Fibroblast of lung (primary cell): ENCODE measurements at regions not wholly inside any gene's neighbourhood (a gene's known extent, or its start where the extent isn't known, plus 50 kb on each side); places are given as distances from the start of the nearest gene placed in this dataset.

Source experiments
- CTCF ChIP-seq, 2 donors: IDR thresholded peaks in 1 of 2; conservative IDR thresholded peaks in 1 of 2; 1 replicate in 1 of 2; 2 replicates in 1 of 2; pipeline ENCODE4 v1.5.1; 2011 to 2012; ENCODE audit warnings: low read length in 2 of 2, control low read depth in 1 of 2, inconsistent platforms in 1 of 2, low read depth in 1 of 2, mild to moderate bottlenecking in 1 of 2
- EZH2 ChIP-seq: IDR thresholded peaks from 2 replicates; pipeline ENCODE4 v1.5.1; 2012; ENCODE audit warnings: low read length, control low read depth, mild to moderate bottlenecking; ENCODE audit errors: missing control alignments

GRCh38 chr20:10761786-10762185 lies 88.0 kb upstream of the JAG1 start:
- TF ChIP-seq CTCF (conservative IDR thresholded peaks at IDR 0.05 in 1 of 2, IDR thresholded peaks at IDR 0.05 in 1 of 2; ENCODE audit: low read depth in 1 of 2, low read length in 2 of 2) (no peak), EZH2 (no peak)
